ENCODE measurements at regions not wholly inside any gene's neighbourhood (a gene's known extent, or its start where the extent isn't known, plus 50 kb on each side); places are given as distances from the start of the nearest gene placed in this dataset.
"Not testable (repeated sequence)": the region's sequence is repeated elsewhere in the genome, so short reads cannot be mapped to it uniquely, and the experiment has no call there.

GRCh38 chr5:142522983-142523382, 162.9 kb downstream of the FGF1 start:
- Mint-ChIP-seq H3K27me3 (ENCODE audit: low read depth) (no peaks in the 10 kb centered on the region), H3K36me3 (ENCODE audit: low read depth) (peaks cover 2% of the 10 kb centered on the region)

GRCh38 chr5:142521706-142522105, 164.2 kb downstream of the FGF1 start:
- Mint-ChIP-seq H3K9me3 (ENCODE audit: low read depth) (peaks cover 5% of the 10 kb centered on the region), H3K27ac (ENCODE audit: unreplicated experiment) (no peak overlapping the region), H3K4me1 (ENCODE audit: low read depth) (no peaks in the 10 kb centered on the region), H3K4me3 (ENCODE audit: unreplicated experiment) (no peak overlapping the region), H3K27me3 (ENCODE audit: low read depth) (no peaks in the 10 kb centered on the region), H3K36me3 (ENCODE audit: low read depth) (peaks cover 5% of the 10 kb centered on the region)
- TF ChIP-seq CTCF (IDR thresholded peaks at IDR 0.05): no peak
- DNase-seq (ENCODE audit: low spot score): no peak

More at GRCh38 chr5:142522983-142523382, 162.9 kb downstream of the FGF1 start:
- TF ChIP-seq CTCF (IDR thresholded peaks at IDR 0.05): no peak
- H3K9me3 Mint-ChIP-seq (ENCODE audit: low read depth): no peaks in the 10 kb centered on the region
- H3K4me1 Mint-ChIP-seq (ENCODE audit: low read depth): peaks cover 8% of the 10 kb centered on the region
- H3K27ac Mint-ChIP-seq (ENCODE audit: unreplicated experiment): no peak overlapping the region
- no peak overlapping the region for H3K4me3 Mint-ChIP-seq (ENCODE audit: unreplicated experiment)
- DNase-seq (ENCODE audit: low spot score): no peak

GRCh38 chr5:142520885-142521284, 165.0 kb downstream of the FGF1 start:
- DNase-seq (ENCODE audit: low spot score): no peak
- H3K27ac Mint-ChIP-seq (ENCODE audit: unreplicated experiment): no peak overlapping the region
- no peak overlapping the region for H3K4me3 Mint-ChIP-seq (ENCODE audit: unreplicated experiment)
- no peaks in the 10 kb centered on the region for H3K27me3 Mint-ChIP-seq (ENCODE audit: low read depth)
- H3K36me3 Mint-ChIP-seq (ENCODE audit: low read depth): peaks cover 10% of the 10 kb centered on the region
- H3K4me1 Mint-ChIP-seq (ENCODE audit: low read depth): no peaks in the 10 kb centered on the region
- no peak for TF ChIP-seq CTCF (IDR thresholded peaks at IDR 0.05)
- peaks cover 11% of the 10 kb centered on the region for H3K9me3 Mint-ChIP-seq (ENCODE audit: low read depth)

GRCh38 chr5:142519913-142520312, 166.0 kb downstream of the FGF1 start:
- H3K4me3 Mint-ChIP-seq (ENCODE audit: unreplicated experiment): not testable (repeated sequence)

GRCh38 chr5:142517840-142518239, 168.1 kb downstream of the FGF1 start:
- no peak overlapping the region for H3K27ac Mint-ChIP-seq (ENCODE audit: unreplicated experiment)
- no peak overlapping the region for H3K4me3 Mint-ChIP-seq (ENCODE audit: unreplicated experiment)
- peaks cover 9% of the 10 kb centered on the region for H3K36me3 Mint-ChIP-seq (ENCODE audit: low read depth)
- no peak for TF ChIP-seq CTCF (IDR thresholded peaks at IDR 0.05)
- H3K4me1 Mint-ChIP-seq (ENCODE audit: low read depth): peaks cover 4% of the 10 kb centered on the region
- peaks cover 11% of the 10 kb centered on the region for H3K9me3 Mint-ChIP-seq (ENCODE audit: low read depth)
- no peaks in the 10 kb centered on the region for H3K27me3 Mint-ChIP-seq (ENCODE audit: low read depth)
- DNase-seq (ENCODE audit: low spot score): no peak

More at GRCh38 chr5:142519913-142520312, 166.0 kb downstream of the FGF1 start:
- Mint-ChIP-seq H3K36me3 (ENCODE audit: low read depth) (peaks cover 10% of the 10 kb centered on the region), H3K9me3 (ENCODE audit: low read depth) (peaks cover 11% of the 10 kb centered on the region)
- H3K27me3 Mint-ChIP-seq (ENCODE audit: low read depth); H3K4me1 Mint-ChIP-seq (ENCODE audit: low read depth); DNase-seq (ENCODE audit: low spot score); H3K27ac Mint-ChIP-seq (ENCODE audit: unreplicated experiment): not testable (repeated sequence)

- no peak for TF ChIP-seq CTCF (IDR thresholded peaks at IDR 0.05)
Measured at GRCh38 chr5:142516732-142517131, 169.2 kb downstream of the FGF1 start.

More at GRCh38 chr5:142516732-142517131, 169.2 kb downstream of the FGF1 start:
- H3K36me3 Mint-ChIP-seq (ENCODE audit: low read depth): peaks cover 8% of the 10 kb centered on the region
- peaks cover 13% of the 10 kb centered on the region for H3K4me1 Mint-ChIP-seq (ENCODE audit: low read depth)
- no peak overlapping the region for H3K27ac Mint-ChIP-seq (ENCODE audit: unreplicated experiment)
- H3K9me3 Mint-ChIP-seq (ENCODE audit: low read depth): peaks cover 11% of the 10 kb centered on the region
- H3K27me3 Mint-ChIP-seq (ENCODE audit: low read depth): no peaks in the 10 kb centered on the region
- no peak overlapping the region for H3K4me3 Mint-ChIP-seq (ENCODE audit: unreplicated experiment)
- DNase-seq (ENCODE audit: low spot score): no peak

All from chondrocyte (in vitro differentiated cells).